ENCODE measurements at regions not wholly inside any gene's neighbourhood (a gene's known extent, or its start where the extent isn't known, plus 50 kb on each side); places are given as distances from the start of the nearest gene placed in this dataset.

- H3K9me3 Mint-ChIP-seq, result peaks cover 0 to under 1% (median 0%) of the 10 kb centered on the region in 6 donors
- DNase-seq, result no peak
- no peak overlapping the region for H3K4me3 Mint-ChIP-seq
- H3K36me3 Mint-ChIP-seq, result no peaks in the 10 kb centered on the region
- H3K4me1 Mint-ChIP-seq, result no peaks in the 10 kb centered on the region
- peaks cover 0 to 6% (median 0%) of the 10 kb centered on the region in 3 donors for H3K27me3 Mint-ChIP-seq (ENCODE audit: low read depth in 3 of 3)
- H3K27ac Mint-ChIP-seq, result no peak overlapping the region
These were observed 116.1 kb downstream of the FAM43A start for GRCh38 chr3:194801461-194802432.

GRCh38 chr3:194804796-194805195 is 119.1 kb downstream of the FAM43A start:
- Mint-ChIP-seq H3K27me3 (ENCODE audit: low read depth in 3 of 3) (peaks cover 0 to 4% (median 0%) of the 10 kb centered on the region in 3 donors), H3K9me3 (no peaks in the 10 kb centered on the region), H3K27ac (no peak overlapping the region), H3K36me3 (no peaks in the 10 kb centered on the region), H3K4me3 (no peak overlapping the region), H3K4me1 (no peaks in the 10 kb centered on the region)
- DNase-seq, result no peak

GRCh38 chr3:194805546-194805945 is 119.9 kb downstream of the FAM43A start:
- no peaks in the 10 kb centered on the region for H3K36me3 Mint-ChIP-seq
- H3K4me3 Mint-ChIP-seq, result no peak overlapping the region
- no peak for DNase-seq
- H3K27ac Mint-ChIP-seq, result no peak overlapping the region
- no peaks in the 10 kb centered on the region for H3K9me3 Mint-ChIP-seq
- H3K27me3 Mint-ChIP-seq (ENCODE audit: low read depth in 3 of 3), result peaks cover 0 to 4% (median 0%) of the 10 kb centered on the region in 3 donors
- H3K4me1 Mint-ChIP-seq, result peaks cover 0 to 6% of the 10 kb centered on the region in 2 donors

- Mint-ChIP-seq H3K4me3 (no peak overlapping the region), H3K9me3 (no peaks in the 10 kb centered on the region), H3K27me3 (ENCODE audit: low read depth in 3 of 3) (peaks cover 0 to 10% (median 0%) of the 10 kb centered on the region in 3 donors), H3K36me3 (peaks cover 0 to 4% (median 0%) of the 10 kb centered on the region in 3 donors), H3K27ac (peak overlapping the region in 1 of 6 donors; percentile 15), H3K4me1 (peaks cover 0 to 9% of the 10 kb centered on the region in 2 donors)
- DNase-seq, result no peak
These were observed 121.4 kb downstream of the FAM43A start for GRCh38 chr3:194806991-194807630.

- peaks cover 0 to 9% of the 10 kb centered on the region in 2 donors for H3K4me1 Mint-ChIP-seq
- DNase-seq, result no peak
- no peak overlapping the region for H3K27ac Mint-ChIP-seq
- H3K4me3 Mint-ChIP-seq, result no peak overlapping the region
- H3K36me3 Mint-ChIP-seq, result peaks cover 0 to 4% (median 0%) of the 10 kb centered on the region in 3 donors
- H3K27me3 Mint-ChIP-seq (ENCODE audit: low read depth in 3 of 3), result peaks cover 0 to 11% (median 0%) of the 10 kb centered on the region in 3 donors
- no peaks in the 10 kb centered on the region for H3K9me3 Mint-ChIP-seq
These were observed 123.0 kb downstream of the FAM43A start for GRCh38 chr3:194808640-194809097.

- no peak overlapping the region for H3K27ac Mint-ChIP-seq
- no peak overlapping the region for H3K4me3 Mint-ChIP-seq
- no peak for DNase-seq
- no peaks in the 10 kb centered on the region for H3K9me3 Mint-ChIP-seq
- peaks cover 0 to 9% of the 10 kb centered on the region in 2 donors for H3K4me1 Mint-ChIP-seq
- peaks cover 0 to 4% (median 0%) of the 10 kb centered on the region in 3 donors for H3K36me3 Mint-ChIP-seq
- peaks cover 0 to 9% (median 0%) of the 10 kb centered on the region in 3 donors for H3K27me3 Mint-ChIP-seq (ENCODE audit: low read depth in 3 of 3)
These were observed 123.7 kb downstream of the FAM43A start for GRCh38 chr3:194809382-194809781.

GRCh38 chr3:194810076-194810475 is 124.4 kb downstream of the FAM43A start:
- H3K9me3 Mint-ChIP-seq, result no peaks in the 10 kb centered on the region
- DNase-seq, result no peak
- peaks cover 0 to 9% of the 10 kb centered on the region in 2 donors for H3K4me1 Mint-ChIP-seq
- no peak overlapping the region for H3K4me3 Mint-ChIP-seq
- H3K27ac Mint-ChIP-seq, result no peak overlapping the region
- peaks cover 0 to 9% (median 0%) of the 10 kb centered on the region in 3 donors for H3K27me3 Mint-ChIP-seq (ENCODE audit: low read depth in 3 of 3)
- H3K36me3 Mint-ChIP-seq, result peaks cover 0 to 4% (median 0%) of the 10 kb centered on the region in 3 donors

- Mint-ChIP-seq H3K9me3 (no peaks in the 10 kb centered on the region), H3K36me3 (peaks cover 0 to 4% (median 0%) of the 10 kb centered on the region in 3 donors), H3K27me3 (ENCODE audit: low read depth in 3 of 3) (peaks cover 0 to 9% (median 0%) of the 10 kb centered on the region in 3 donors), H3K4me1 (peaks cover 0 to 9% of the 10 kb centered on the region in 2 donors), H3K4me3 (no peak overlapping the region), H3K27ac (no peak overlapping the region)
- no peak for DNase-seq
These were observed 125.4 kb downstream of the FAM43A start for GRCh38 chr3:194811118-194811517.

GRCh38 chr3:194812176-194812575 is 126.5 kb downstream of the FAM43A start:
- Mint-ChIP-seq H3K27me3 (ENCODE audit: low read depth in 3 of 3) (peaks cover 0 to 9% (median 0%) of the 10 kb centered on the region in 3 donors), H3K9me3 (no peaks in the 10 kb centered on the region), H3K4me3 (no peak overlapping the region), H3K4me1 (peaks cover 0 to 9% of the 10 kb centered on the region in 2 donors), H3K36me3 (peaks cover 0 to 4% (median 0%) of the 10 kb centered on the region in 3 donors), H3K27ac (no peak overlapping the region)
- no peak for DNase-seq

GRCh38 chr3:194814878-194815357 is 129.2 kb downstream of the FAM43A start:
- no peak overlapping the region for H3K4me3 Mint-ChIP-seq
- H3K36me3 Mint-ChIP-seq, result peaks cover 0 to 4% (median 0%) of the 10 kb centered on the region in 3 donors
- peaks cover 0 to 9% of the 10 kb centered on the region in 2 donors for H3K4me1 Mint-ChIP-seq
- peaks cover 0 to 14% (median 0%) of the 10 kb centered on the region in 3 donors for H3K27me3 Mint-ChIP-seq (ENCODE audit: low read depth in 3 of 3)
- no peaks in the 10 kb centered on the region for H3K9me3 Mint-ChIP-seq
- no peak overlapping the region for H3K27ac Mint-ChIP-seq
- DNase-seq, result no peak

- Mint-ChIP-seq H3K4me3 (no peak overlapping the region), H3K9me3 (no peaks in the 10 kb centered on the region), H3K27me3 (ENCODE audit: low read depth in 3 of 3) (peaks cover 2 to 10% (median 3%) of the 10 kb centered on the region in 3 donors), H3K27ac (no peak overlapping the region), H3K36me3 (no peaks in the 10 kb centered on the region), H3K4me1 (no peaks in the 10 kb centered on the region)
- DNase-seq, result no peak
These were observed 131.3 kb downstream of the FAM43A start for GRCh38 chr3:194816748-194817591.

GRCh38 chr3:194817592-194817930 is 131.9 kb downstream of the FAM43A start:
- Mint-ChIP-seq H3K36me3 (no peaks in the 10 kb centered on the region), H3K4me3 (no peak overlapping the region), H3K27ac (no peak overlapping the region), H3K9me3 (peaks cover 0 to under 1% (median 0%) of the 10 kb centered on the region in 6 donors), H3K4me1 (no peaks in the 10 kb centered on the region), H3K27me3 (ENCODE audit: low read depth in 3 of 3) (peaks cover 2 to 10% (median 3%) of the 10 kb centered on the region in 3 donors)
- DNase-seq, result no peak

GRCh38 chr3:194817936-194818335 is 132.3 kb downstream of the FAM43A start:
- no peak overlapping the region for H3K4me3 Mint-ChIP-seq
- peaks cover 2 to 10% (median 3%) of the 10 kb centered on the region in 3 donors for H3K27me3 Mint-ChIP-seq (ENCODE audit: low read depth in 3 of 3)
- no peaks in the 10 kb centered on the region for H3K36me3 Mint-ChIP-seq
- no peak for DNase-seq
- no peaks in the 10 kb centered on the region for H3K4me1 Mint-ChIP-seq
- H3K9me3 Mint-ChIP-seq, result peaks cover 0 to 2% (median 0%) of the 10 kb centered on the region in 6 donors
- no peak overlapping the region for H3K27ac Mint-ChIP-seq
